CD4-positive, alpha-beta T cell (primary cell): ENCODE measurements at regions not wholly inside any gene's neighbourhood (a gene's known extent, or its start where the extent isn't known, plus 50 kb on each side); places are given as distances from the start of the nearest gene placed in this dataset.
"Not testable (repeated sequence)": the region's sequence is repeated elsewhere in the genome, so short reads cannot be mapped to it uniquely, and the experiment has no call there.

Experiments
- ATAC-seq: fragments of 200-7000 bp; cut with Tn5 transposase; one replicate; pipeline ENCODE4 v1.10.0; 2022; ENCODE audit warnings: mild to moderate bottlenecking; ENCODE audit not compliant: poor library complexity
- CTCF ChIA-PET: fragments of 350-600 bp; sonication (Branson Sonifier 250); formaldehyde crosslinking; loops from one replicate; lab custom pipeline; 2021; ENCODE audit warnings: antibody characterized with exemption, inconsistent platforms; lab: Charles Lee
- POLR2A ChIA-PET: fragments of 350-600 bp; sonication (Branson Sonifier 250); formaldehyde crosslinking; loops from one replicate; lab custom pipeline; 2021; ENCODE audit warnings: antibody characterized with exemption, inconsistent platforms; lab: Charles Lee
- DNase-seq, 14 experiments: peaks; one replicate each; pipeline ENCODE4 v3.0.0-alpha.2; 2013 to 2020; ENCODE audit warnings: mixed read lengths in 2 of 14
- H3K27ac ChIP-seq, 2 donors: one replicate each; pipeline versions ENCODE4 v1.5.1 to v1.7.0; 2013; ENCODE audit warnings: low read length in 2 of 2, low read depth in 1 of 2, mild to moderate bottlenecking in 1 of 2
- H3K27me3 ChIP-seq, 2 experiments: 1 replicate in 1 of 2; 2 replicates in 1 of 2; pipeline versions ENCODE4 v1.6.1 to v1.7.0; 2013; ENCODE audit warnings: low read length in 2 of 2, control low read depth in 1 of 2, mild to moderate bottlenecking in 1 of 2, moderate library complexity in 1 of 2; ENCODE audit not compliant: insufficient read depth in 2 of 2, control insufficient read depth in 1 of 2
- H3K36me3 ChIP-seq: one replicate; pipeline ENCODE4 v1.6.1; 2013; ENCODE audit warnings: low read length, control low read depth; ENCODE audit not compliant: insufficient read depth
- H3K4me1 ChIP-seq: one replicate; pipeline ENCODE4 v1.6.1; 2013; ENCODE audit warnings: low read length, control low read depth; ENCODE audit not compliant: insufficient read depth
- H3K4me3 ChIP-seq: one replicate; pipeline ENCODE4 v1.5.1; 2013; ENCODE audit warnings: mild to moderate bottlenecking, low read length, moderate library complexity
- H3K9me3 ChIP-seq, 2 experiments: 1 replicate in 1 of 2; 2 replicates in 1 of 2; pipeline versions ENCODE4 v1.6.1 to v1.7.0; 2013; ENCODE audit warnings: low read length in 2 of 2, mild to moderate bottlenecking in 2 of 2, control low read depth in 1 of 2, moderate library complexity in 1 of 2; ENCODE audit not compliant: control insufficient read depth in 1 of 2, insufficient read depth in 1 of 2
- H3K27ac Mint-ChIP-seq: one replicate; pipeline ENCODE4 v1.8.0; 2020; ENCODE audit warnings: mixed read lengths
- H3K27me3 Mint-ChIP-seq: one replicate; pipeline ENCODE4 v1.8.0; 2021; ENCODE audit warnings: mixed read lengths
- H3K36me3 Mint-ChIP-seq: one replicate; pipeline ENCODE4 v1.8.0; 2021; ENCODE audit warnings: low read depth, mixed read lengths
- H3K4me1 Mint-ChIP-seq: one replicate; pipeline ENCODE4 v1.8.0; 2021; ENCODE audit warnings: low read depth, mixed read lengths
- H3K4me3 Mint-ChIP-seq: one replicate; pipeline ENCODE4 v1.8.0; 2020; ENCODE audit warnings: mild to moderate bottlenecking, mixed read lengths
- H3K9me3 Mint-ChIP-seq: one replicate; pipeline ENCODE4 v1.8.0; 2020; ENCODE audit warnings: mixed read lengths
- CTCF ChIP-seq: fragments of 200-600 bp; IDR thresholded peaks from one replicate; pipeline ENCODE4 v1.8.0; 2022; ENCODE audit warnings: antibody characterized with exemption, mild to moderate bottlenecking
- intact Hi-C, 2 experiments: fragments of 100-400 bp; cut with DNase I in 1 of 2; cut with micrococcal nuclease in 1 of 2; formaldehyde crosslinking; loops; one replicate each; pipeline versions ENCODE4 v1.15.1 to v1.9.0; 2023 to 2025; cut with DNase I, micrococcal nuclease

DNA sequence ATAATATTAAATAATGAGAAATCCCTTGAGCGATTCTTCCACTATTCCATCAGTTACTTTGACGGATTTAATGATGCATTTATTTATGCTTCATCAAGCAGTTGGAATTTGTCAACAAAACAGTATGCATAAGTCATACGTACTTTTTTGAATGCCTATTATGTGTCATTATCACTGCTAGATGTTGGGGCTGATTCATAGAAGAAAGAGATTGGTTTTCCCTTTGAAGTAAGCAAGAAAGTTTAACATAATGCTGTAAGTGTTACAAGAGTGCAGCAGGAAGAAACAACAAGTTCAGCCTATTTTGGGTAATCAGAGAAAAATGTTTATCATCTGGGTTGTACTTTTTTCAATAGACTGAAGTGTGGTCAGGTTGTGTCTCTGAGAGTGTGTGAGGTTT is 121.2 kb upstream of the RANBP3L start:
- Mint-ChIP-seq H3K36me3 (no peaks in the 10 kb centered on the region), H3K27me3 (no peaks in the 10 kb centered on the region), H3K27ac (no peak overlapping the region), H3K4me3 (no peak overlapping the region), H3K4me1 (peaks cover 31% of the 10 kb centered on the region), H3K9me3 (no peaks in the 10 kb centered on the region)
- H3K9me3 ChIP-seq: no peaks in the 10 kb centered on the region
- ATAC-seq: no peak
- no peak for DNase-seq
- no peak overlapping the region for H3K27ac ChIP-seq
- CTCF ChIA-PET: no interaction called here
- POLR2A ChIA-PET: no interaction called here
- intact Hi-C loops: no loop called here
- no peak for TF ChIP-seq CTCF
- H3K4me3 ChIP-seq: no peak overlapping the region
- H3K36me3 ChIP-seq: no peaks in the 10 kb centered on the region
- H3K27me3 ChIP-seq: no peaks in the 10 kb centered on the region
- H3K4me1 ChIP-seq: no peaks in the 10 kb centered on the region

- H3K4me1 Mint-ChIP-seq: peaks cover 28% of the 10 kb centered on the region
- ChIA-PET POLR2A (no interaction called here), CTCF (no interaction called here)
- ATAC-seq: no peak
- no peaks in the 10 kb centered on the region for H3K36me3 Mint-ChIP-seq
- no peaks in the 10 kb centered on the region for H3K9me3 Mint-ChIP-seq
- no peak overlapping the region for H3K27ac ChIP-seq
- H3K36me3 ChIP-seq: no peaks in the 10 kb centered on the region
- H3K4me3 ChIP-seq: no peak overlapping the region
- H3K9me3 ChIP-seq: no peaks in the 10 kb centered on the region
- no peak overlapping the region for H3K27ac Mint-ChIP-seq
- no peaks in the 10 kb centered on the region for H3K4me1 ChIP-seq
- no peak overlapping the region for H3K4me3 Mint-ChIP-seq
- H3K27me3 Mint-ChIP-seq: no peaks in the 10 kb centered on the region
- intact Hi-C loops: no loop called here
- no peak for TF ChIP-seq CTCF
- no peak for DNase-seq
- H3K27me3 ChIP-seq: no peaks in the 10 kb centered on the region
Observed at GRCh38 chr5:36423578-36424307, 122.0 kb upstream of the RANBP3L start.

GRCh38 chr5:36426070-36426469 is 124.4 kb upstream of the RANBP3L start:
- Mint-ChIP-seq H3K4me1 (peaks cover 16% of the 10 kb centered on the region), H3K27me3 (peaks cover 15% of the 10 kb centered on the region)
- H3K9me3 ChIP-seq, CTCF ChIA-PET, H3K4me3 ChIP-seq, H3K36me3 Mint-ChIP-seq, H3K9me3 Mint-ChIP-seq, H3K36me3 ChIP-seq, H3K4me3 Mint-ChIP-seq, intact Hi-C loops, DNase-seq, ATAC-seq, H3K4me1 ChIP-seq, H3K27me3 ChIP-seq, POLR2A ChIA-PET, H3K27ac Mint-ChIP-seq, H3K27ac ChIP-seq: not testable (repeated sequence)

DNA sequence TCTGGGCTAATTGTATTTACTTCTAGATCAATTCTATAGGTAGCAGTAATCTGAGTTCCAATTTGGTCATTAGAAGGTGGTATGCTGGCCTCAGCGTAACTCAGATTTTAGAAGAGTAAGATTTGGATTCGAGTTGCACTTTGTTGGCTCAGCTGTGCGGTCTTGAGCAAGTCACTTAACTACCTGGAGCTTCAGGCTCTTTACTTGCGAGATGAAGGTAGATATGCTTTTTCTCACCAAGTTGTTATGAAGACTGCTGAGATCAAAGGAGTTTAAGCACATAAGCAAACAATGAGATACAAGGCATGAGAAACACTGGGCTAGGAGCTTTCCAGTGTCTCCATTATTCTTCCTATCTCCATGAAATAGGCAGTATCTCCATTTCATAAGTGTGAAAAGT is 133.8 kb upstream of the RANBP3L start:
- no peak for ATAC-seq
- intact Hi-C loops: no loop called here
- H3K4me3 Mint-ChIP-seq: no peak overlapping the region
- no peak for DNase-seq
- ChIA-PET POLR2A (no interaction called here), CTCF (no interaction called here)
- no peaks in the 10 kb centered on the region for H3K9me3 Mint-ChIP-seq
- peaks cover 27% of the 10 kb centered on the region for H3K27me3 Mint-ChIP-seq
- no peaks in the 10 kb centered on the region for H3K4me1 Mint-ChIP-seq
- Histone ChIP-seq H3K27ac (no peak overlapping the region), H3K9me3 (peaks cover 0 to 7% of the 10 kb centered on the region in 2 experiments), H3K4me3 (no peak overlapping the region), H3K36me3 (no peaks in the 10 kb centered on the region), H3K27me3 (no peaks in the 10 kb centered on the region), H3K4me1 (no peaks in the 10 kb centered on the region)
- no peak overlapping the region for H3K27ac Mint-ChIP-seq
- no peak for TF ChIP-seq CTCF
- no peaks in the 10 kb centered on the region for H3K36me3 Mint-ChIP-seq
